ENCODE measurements at regions not wholly inside any gene's neighbourhood (a gene's known extent, or its start where the extent isn't known, plus 50 kb on each side); places are given as distances from the start of the nearest gene placed in this dataset.

GRCh38 chr4:52234561-52235440, 183.7 kb downstream of the SPATA18 start:
- no peak for DNase-seq

GRCh38 chr4:52235552-52236201, 184.6 kb downstream of the SPATA18 start:
- DNase-seq: no peak

DNA sequence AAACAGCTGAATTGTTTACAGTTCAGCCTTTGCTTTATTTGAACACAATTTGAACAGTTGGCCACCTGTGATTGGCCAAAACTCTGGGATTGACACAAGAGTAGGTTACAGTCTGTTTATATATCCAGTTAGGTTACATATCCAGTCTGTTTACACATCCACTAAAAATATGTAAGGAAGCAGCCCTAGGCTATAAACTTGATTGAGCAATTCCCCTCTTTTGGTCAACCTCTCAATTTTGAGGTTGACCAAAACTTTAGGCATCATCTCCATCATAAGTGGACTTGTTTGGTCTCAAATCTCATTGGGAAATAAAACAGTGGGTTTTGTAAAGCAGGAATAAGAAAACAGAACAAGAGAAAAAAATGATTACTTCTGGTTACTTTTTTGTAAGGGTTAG, 190.8 kb downstream of the SPATA18 start:
- no peak for DNase-seq

DNA sequence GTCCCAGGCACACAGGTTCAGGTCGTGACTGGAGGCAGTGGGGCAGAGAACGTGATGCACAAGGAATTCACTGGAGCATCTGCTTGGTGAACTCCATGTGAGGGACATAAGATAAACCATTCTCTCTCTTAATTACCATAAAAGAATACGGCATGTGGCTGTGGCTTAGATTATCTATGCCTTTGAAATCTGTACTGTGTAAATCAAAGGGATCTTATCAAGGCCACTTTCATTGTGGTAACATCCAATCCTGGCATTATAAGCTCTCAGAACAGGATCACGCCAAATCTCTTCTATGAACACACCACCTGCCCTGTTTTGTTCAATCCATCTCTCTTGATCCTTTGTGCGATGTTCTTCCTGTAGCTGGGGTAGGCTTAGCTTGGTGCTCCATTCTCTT, 192.3 kb downstream of the SPATA18 start:
- DNase-seq: no peak

GRCh38 chr4:52244103-52244775, 193.1 kb downstream of the SPATA18 start:
- DNase-seq: no peak

DNA sequence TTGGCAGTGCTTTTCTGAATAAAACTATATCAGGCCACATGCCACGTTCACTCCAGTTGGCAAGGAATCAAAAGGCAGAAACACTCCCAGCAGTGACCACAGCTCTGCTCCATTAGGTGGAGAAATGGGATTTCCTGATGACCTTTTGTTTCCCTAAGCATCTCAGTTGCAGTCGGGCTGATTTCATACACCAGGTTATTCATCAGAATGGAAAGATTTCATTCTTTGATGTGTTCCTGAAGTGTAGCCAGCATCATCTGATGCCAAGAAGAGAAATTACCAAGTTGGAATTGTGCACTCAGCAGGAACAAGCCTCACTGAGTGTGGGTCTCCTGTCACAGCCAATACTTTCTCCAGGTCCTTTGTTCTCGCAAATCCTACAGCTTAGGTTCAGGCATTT, 193.7 kb downstream of the SPATA18 start:
- no peak for DNase-seq

DNA sequence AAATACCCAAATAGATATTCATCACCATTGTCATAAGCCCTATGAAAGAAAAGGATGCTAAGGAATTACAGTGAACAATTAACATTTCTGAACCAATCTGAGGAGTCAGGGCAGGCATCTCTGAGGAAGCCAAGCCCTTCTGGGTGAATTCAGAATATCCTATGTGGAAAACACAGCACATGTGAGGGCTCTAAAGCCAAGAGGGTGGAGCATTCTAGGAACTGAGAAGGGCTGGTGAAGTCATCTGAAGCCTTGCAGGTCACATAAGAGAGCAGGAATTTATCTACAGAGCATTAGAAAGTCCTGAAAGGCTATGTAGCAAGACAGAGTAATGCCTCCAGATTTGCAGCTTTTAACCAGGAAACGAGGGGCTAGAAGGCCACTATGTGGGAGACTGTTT, 195.7 kb downstream of the SPATA18 start:
- DNase-seq: no peak

- no peak for DNase-seq
Observed at GRCh38 chr4:52247941-52248340, 196.8 kb downstream of the SPATA18 start.

DNA sequence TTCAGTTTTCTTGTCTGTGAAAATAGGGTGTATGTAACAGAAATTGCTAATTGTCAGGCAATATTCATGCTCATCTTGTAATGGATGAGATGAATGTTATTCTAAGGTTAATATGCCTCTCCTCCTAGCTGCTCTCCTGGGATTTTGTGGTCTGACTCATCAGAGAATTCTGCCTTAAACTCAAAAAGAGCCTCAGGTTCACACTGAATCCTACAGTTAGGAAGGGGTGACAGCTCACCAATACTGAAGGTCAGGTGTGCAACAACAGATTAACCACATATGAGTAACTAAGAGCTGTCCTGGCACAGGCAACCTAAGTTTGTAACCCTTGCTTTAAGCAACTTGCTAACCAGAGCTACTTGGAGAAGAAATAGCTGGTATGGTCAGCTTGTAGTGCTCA, 197.7 kb downstream of the SPATA18 start:
- DNase-seq: no peak

- no peak for DNase-seq
Observed at GRCh38 chr4:52249581-52249980, 198.5 kb downstream of the SPATA18 start.

DNA sequence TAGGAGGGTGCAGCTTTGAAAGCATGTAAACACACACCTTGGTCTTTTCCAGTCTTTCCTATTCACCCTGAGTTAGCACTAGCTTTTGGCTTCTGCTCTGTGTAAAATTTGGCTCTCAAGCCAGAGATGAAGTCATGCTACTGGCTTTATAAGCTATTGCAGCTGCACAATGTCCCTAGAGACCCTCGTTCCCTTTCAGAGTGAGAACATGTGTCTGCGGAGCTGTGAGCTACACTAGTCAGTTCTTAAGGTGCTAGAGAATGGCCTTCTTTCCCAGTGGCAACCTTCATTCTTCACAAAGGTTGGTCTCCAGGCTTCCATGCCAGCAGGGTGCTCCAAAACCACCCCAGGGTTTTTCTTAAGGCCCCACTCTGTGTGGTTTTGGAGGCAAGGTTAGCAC, 199.1 kb downstream of the SPATA18 start:
- DNase-seq: no peak

GRCh38 chr4:52251864-52252263, 200.8 kb downstream of the SPATA18 start:
- no peak for DNase-seq

DNA sequence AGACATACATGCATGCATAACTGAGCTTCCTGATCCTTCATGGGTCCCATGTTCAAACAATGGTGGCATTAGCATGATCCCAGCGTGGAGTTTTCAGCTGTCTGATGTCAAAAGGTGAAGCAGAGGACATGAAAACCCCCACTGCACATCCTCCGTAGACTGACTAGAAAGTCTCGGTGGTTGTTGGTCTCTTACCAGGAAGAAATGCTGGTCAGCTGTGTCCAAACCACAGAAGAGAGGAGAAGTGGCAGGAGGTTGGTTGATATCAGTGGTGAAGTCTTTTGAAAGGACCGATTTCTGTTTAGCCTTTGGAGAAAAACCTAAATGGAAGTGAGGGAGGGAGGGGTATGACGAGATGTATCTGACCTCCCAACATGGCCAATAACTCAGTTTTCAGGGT, 201.9 kb downstream of the SPATA18 start:
- DNase-seq: no peak

DNA sequence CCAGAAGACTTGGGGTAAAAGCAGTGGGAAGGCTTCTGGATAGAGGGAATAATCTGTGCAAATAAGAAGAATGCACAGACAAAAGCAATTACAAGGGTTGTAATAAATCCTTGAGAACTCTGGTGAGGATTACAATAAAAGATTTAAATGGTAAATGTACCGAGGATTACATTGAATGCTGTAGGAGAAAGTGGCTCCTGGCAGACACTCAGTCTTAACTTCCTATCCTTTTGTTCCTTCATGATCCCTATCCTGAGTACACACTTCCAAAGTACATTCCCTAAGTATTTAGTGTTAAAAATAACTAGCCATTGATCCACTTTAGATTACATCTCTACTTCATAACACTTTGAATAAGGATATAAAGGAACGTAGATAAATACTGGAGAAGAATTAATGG, 205.4 kb downstream of the SPATA18 start:
- no peak for DNase-seq

GRCh38 chr4:52259978-52260377, 208.9 kb downstream of the SPATA18 start:
- DNase-seq: no peak

DNA sequence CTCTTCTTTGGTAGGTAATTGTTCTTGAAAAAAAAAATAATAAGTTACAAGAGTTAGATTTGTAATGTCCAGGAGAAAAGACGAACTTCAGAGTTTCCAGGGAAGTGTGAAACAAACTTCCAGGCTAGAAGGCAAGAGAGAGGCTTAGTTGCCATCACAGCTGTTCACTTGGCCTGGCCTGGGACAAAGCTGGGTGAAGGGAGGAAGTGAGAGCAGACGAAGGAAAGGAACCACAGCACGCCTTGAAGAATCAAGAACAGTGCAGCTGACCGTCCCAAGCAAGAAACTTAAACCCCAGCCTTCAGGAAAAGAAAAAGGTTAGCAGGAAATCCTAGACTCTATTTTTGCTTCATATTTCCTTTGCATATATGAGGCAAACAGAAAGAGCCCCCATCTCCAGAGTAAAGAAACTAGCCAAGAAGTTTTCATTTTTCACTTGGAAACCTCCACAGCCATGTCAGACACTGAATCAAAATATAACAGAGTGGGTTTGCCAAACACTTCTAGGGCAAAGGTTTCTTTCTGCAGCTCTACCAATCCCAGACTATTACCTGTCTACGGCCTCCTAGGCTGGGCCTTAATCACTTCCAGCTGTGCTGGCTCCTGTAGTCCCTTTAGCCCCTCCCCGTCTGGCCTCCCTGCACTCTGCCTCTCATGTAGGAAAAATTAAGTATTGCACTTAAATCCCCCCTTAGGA, 209.6 kb downstream of the SPATA18 start:
- no peak for DNase-seq

DNA sequence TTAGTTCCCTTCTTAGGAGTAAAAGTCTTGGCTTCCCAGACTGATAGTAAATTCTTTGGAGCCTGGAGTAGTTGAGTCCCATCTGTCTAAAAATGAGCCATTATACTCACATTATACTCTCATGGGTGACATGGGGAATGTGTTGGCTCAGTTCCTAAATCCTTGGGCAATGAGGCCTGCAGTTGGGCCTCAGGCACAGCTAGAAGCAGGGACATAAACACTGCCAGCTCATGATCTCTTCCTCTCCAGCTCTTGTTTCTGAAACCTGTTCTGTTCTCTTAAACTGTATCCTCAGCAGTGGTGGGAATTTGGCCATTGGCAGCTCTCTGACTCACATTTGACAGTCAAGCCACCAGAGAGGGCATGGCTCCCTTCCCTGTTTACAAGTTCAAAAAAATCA, 212.5 kb downstream of the SPATA18 start:
- DNase-seq: no peak

- no peak for DNase-seq
Observed at GRCh38 chr4:52265781-52266525, 214.8 kb downstream of the SPATA18 start.

GRCh38 chr4:52266537-52267137, 215.5 kb downstream of the SPATA18 start:
- DNase-seq: no peak

- no peak for DNase-seq
Observed at GRCh38 chr4:52269761-52270160, 218.7 kb downstream of the SPATA18 start.

GRCh38 chr4:52273885-52274284, 222.8 kb downstream of the SPATA18 start:
- DNase-seq: no peak

- no peak for DNase-seq
Observed at GRCh38 chr4:52288212-52288855, 237.2 kb downstream of the SPATA18 start.
